GM12891 (cell line): ENCODE measurements at regions not wholly inside any gene's neighbourhood (a gene's known extent, or its start where the extent isn't known, plus 50 kb on each side); places are given as distances from the start of the nearest gene placed in this dataset.

Source experiments
- POLR2AphosphoS5 ChIP-seq: IDR thresholded peaks from 2 replicates; pipeline ENCODE4 v1.6.1; 2011; ENCODE audit warnings: low read depth, low read length, control low read depth
- TAF1 ChIP-seq: IDR thresholded peaks from 2 replicates; pipeline ENCODE4 v1.6.1; 2011; ENCODE audit warnings: low read depth, low read length, control low read depth

GRCh38 chr6:139557547-139557946, 183.1 kb upstream of the CITED2 start:
- TF ChIP-seq POLR2AphosphoS5, result no peak
- TF ChIP-seq TAF1, result no peak
